ENCODE measurements at regions not wholly inside any gene's neighbourhood (a gene's known extent, or its start where the extent isn't known, plus 50 kb on each side); places are given as distances from the start of the nearest gene placed in this dataset.

- Histone ChIP-seq H3K9me2 (ENCODE audit: low read depth, low read length) (no peaks in the 10 kb centered on the region), H3K9ac (ENCODE audit: low read length) (no peak overlapping the region), H3K79me2 (ENCODE audit: insufficient read depth, low read length) (no peaks in the 10 kb centered on the region), H3K9me3 (ENCODE audit: low read length) (no peaks in the 10 kb centered on the region), H3K4me3 (ENCODE audit: low read depth, low read length, poor library complexity, severe bottlenecking) (no peak overlapping the region), H3K4me1 (ENCODE audit: insufficient read depth, low read length, severe bottlenecking) (no peaks in the 10 kb centered on the region), H3K27ac (ENCODE audit: low read depth, low read length, poor library complexity, severe bottlenecking) (no peak overlapping the region), H2AFZ (ENCODE audit: low read length) (no peak overlapping the region), H3K36me3 (ENCODE audit: insufficient read depth, low read length) (no peaks in the 10 kb centered on the region), H4K20me1 (ENCODE audit: insufficient read depth, low read length) (no peaks in the 10 kb centered on the region), H3F3A (ENCODE audit: insufficient read depth, low read length) (no peaks in the 10 kb centered on the region), H3K4me2 (ENCODE audit: low read length) (no peak overlapping the region), H3K27me3 (ENCODE audit: insufficient read depth, low read length) (no peaks in the 10 kb centered on the region)
- no peak for TF ChIP-seq EZH2 (IDR thresholded peaks at IDR 0.05; ENCODE audit: borderline replicate concordance, low read length)
- TF ChIP-seq CTCF (IDR thresholded peaks at IDR 0.05; ENCODE audit: low read length), result no peak
Measured at GRCh38 chrX:6708676-6709380, 173.9 kb upstream of the VCX3A start.

DNA sequence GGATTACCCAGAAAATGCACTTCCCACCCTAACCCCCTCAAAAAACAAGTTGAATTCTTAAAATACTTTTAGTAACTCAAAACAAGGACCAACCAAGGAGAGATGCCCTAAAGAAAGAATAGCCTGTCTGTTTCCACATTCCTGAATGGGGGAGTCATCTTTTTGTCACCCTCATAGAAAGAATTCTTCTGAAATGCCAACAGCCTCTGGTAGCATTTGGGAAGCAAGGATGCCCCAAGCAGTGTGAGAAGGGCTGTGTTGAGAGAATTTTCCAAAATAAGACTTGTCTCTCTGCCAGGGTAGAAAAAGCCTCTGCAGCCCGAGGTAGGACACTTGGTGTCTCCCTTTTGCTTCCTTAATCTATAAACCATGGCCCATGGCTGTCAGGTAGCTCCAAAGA is 173.1 kb upstream of the VCX3A start:
- Histone ChIP-seq H3K4me2 (ENCODE audit: low read length) (no peak overlapping the region), H2AFZ (ENCODE audit: low read length) (no peak overlapping the region), H3K27ac (ENCODE audit: low read depth, low read length, poor library complexity, severe bottlenecking) (no peak overlapping the region), H3K9ac (ENCODE audit: low read length) (no peak overlapping the region), H3K79me2 (ENCODE audit: insufficient read depth, low read length) (no peaks in the 10 kb centered on the region), H3K36me3 (ENCODE audit: insufficient read depth, low read length) (no peaks in the 10 kb centered on the region), H3K4me3 (ENCODE audit: low read depth, low read length, poor library complexity, severe bottlenecking) (no peak overlapping the region), H3K9me2 (ENCODE audit: low read depth, low read length) (no peaks in the 10 kb centered on the region), H3K27me3 (ENCODE audit: insufficient read depth, low read length) (no peaks in the 10 kb centered on the region), H3F3A (ENCODE audit: insufficient read depth, low read length) (no peaks in the 10 kb centered on the region), H3K4me1 (ENCODE audit: insufficient read depth, low read length, severe bottlenecking) (no peaks in the 10 kb centered on the region), H3K9me3 (ENCODE audit: low read length) (no peaks in the 10 kb centered on the region), H4K20me1 (ENCODE audit: insufficient read depth, low read length) (no peaks in the 10 kb centered on the region)
- TF ChIP-seq EZH2 (IDR thresholded peaks at IDR 0.05; ENCODE audit: borderline replicate concordance, low read length), result no peak
- TF ChIP-seq CTCF (IDR thresholded peaks at IDR 0.05; ENCODE audit: low read length), result no peak

- no peaks in the 10 kb centered on the region for H3K4me1 ChIP-seq (ENCODE audit: insufficient read depth, low read length, severe bottlenecking)
- no peak overlapping the region for H3K9ac ChIP-seq (ENCODE audit: low read length)
- no peak overlapping the region for H3K4me3 ChIP-seq (ENCODE audit: low read depth, low read length, poor library complexity, severe bottlenecking)
- H3K27ac ChIP-seq (ENCODE audit: low read depth, low read length, poor library complexity, severe bottlenecking), result no peak overlapping the region
- no peaks in the 10 kb centered on the region for H3K27me3 ChIP-seq (ENCODE audit: insufficient read depth, low read length)
- no peaks in the 10 kb centered on the region for H3K79me2 ChIP-seq (ENCODE audit: insufficient read depth, low read length)
- no peaks in the 10 kb centered on the region for H3K9me2 ChIP-seq (ENCODE audit: low read depth, low read length)
- H4K20me1 ChIP-seq (ENCODE audit: insufficient read depth, low read length), result no peaks in the 10 kb centered on the region
- H3K4me2 ChIP-seq (ENCODE audit: low read length), result no peak overlapping the region
- no peaks in the 10 kb centered on the region for H3K36me3 ChIP-seq (ENCODE audit: insufficient read depth, low read length)
- H3F3A ChIP-seq (ENCODE audit: insufficient read depth, low read length), result no peaks in the 10 kb centered on the region
- TF ChIP-seq CTCF (IDR thresholded peaks at IDR 0.05; ENCODE audit: low read length) (no peak), EZH2 (IDR thresholded peaks at IDR 0.05; ENCODE audit: borderline replicate concordance, low read length) (no peak)
- H3K9me3 ChIP-seq (ENCODE audit: low read length), result no peaks in the 10 kb centered on the region
- no peak overlapping the region for H2AFZ ChIP-seq (ENCODE audit: low read length)
Measured at GRCh38 chrX:6707497-6707896, 172.6 kb upstream of the VCX3A start.

Measured in OCI-LY1 (cell line).